ENCODE measurements at regions not wholly inside any gene's neighbourhood (a gene's known extent, or its start where the extent isn't known, plus 50 kb on each side); places are given as distances from the start of the nearest gene placed in this dataset.

DNA sequence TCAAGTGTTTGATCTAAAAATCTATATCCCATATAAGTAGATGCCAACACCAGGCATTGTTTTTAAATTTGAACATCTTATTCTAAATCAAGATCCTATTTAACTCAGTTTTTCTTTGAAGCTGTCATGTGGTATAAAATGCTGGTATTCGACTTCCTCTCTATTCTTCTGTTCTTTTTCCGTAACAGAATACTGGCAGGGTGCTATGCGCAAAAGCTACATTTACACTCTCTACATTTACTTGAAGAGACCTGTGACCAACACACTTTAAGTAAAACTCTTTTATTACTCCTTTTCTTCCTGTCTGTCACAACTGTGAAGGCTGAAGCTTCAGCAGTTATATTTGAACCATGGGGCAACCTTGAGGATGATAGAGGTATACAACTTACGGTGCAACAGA is 612.8 kb downstream of the C4orf33 start:
- POLR2A ChIA-PET = no interaction called here

DNA sequence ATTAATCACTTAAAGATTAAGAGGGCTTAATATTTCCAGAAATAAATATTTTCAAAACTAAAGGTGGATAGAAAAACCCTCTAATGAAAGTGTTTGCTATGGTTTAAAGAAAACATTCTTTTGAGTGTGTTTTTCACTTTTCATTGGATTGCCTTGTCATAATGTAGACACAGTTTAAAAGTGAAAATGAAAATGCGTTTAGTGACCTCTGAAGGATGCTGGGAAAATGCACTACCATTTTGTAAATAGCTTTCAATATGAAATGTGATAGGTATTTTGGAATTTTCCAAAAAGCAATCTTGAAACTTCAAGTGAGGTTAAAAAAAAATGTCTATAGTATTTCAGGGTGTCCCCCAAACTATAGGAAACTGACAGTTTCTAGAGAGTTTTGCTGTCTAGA is 642.2 kb downstream of the C4orf33 start:
- DNase-seq (ENCODE audit: extremely low spot score) = no peak
- POLR2A ChIA-PET = no interaction called here
- CTCF ChIA-PET = no interaction called here
- TF ChIP-seq, protein P1, sequence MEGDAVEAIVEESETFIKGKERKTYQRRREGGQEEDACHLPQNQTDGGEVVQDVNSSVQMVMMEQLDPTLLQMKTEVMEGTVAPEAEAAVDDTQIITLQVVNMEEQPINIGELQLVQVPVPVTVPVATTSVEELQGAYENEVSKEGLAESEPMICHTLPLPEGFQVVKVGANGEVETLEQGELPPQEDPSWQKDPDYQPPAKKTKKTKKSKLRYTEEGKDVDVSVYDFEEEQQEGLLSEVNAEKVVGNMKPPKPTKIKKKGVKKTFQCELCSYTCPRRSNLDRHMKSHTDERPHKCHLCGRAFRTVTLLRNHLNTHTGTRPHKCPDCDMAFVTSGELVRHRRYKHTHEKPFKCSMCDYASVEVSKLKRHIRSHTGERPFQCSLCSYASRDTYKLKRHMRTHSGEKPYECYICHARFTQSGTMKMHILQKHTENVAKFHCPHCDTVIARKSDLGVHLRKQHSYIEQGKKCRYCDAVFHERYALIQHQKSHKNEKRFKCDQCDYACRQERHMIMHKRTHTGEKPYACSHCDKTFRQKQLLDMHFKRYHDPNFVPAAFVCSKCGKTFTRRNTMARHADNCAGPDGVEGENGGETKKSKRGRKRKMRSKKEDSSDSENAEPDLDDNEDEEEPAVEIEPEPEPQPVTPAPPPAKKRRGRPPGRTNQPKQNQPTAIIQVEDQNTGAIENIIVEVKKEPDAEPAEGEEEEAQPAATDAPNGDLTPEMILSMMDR (IDR thresholded peaks at IDR 0.05; ENCODE audit: control extremely low read depth, extremely low read depth, low read depth, missing control alignments) = no peak

More for the DNA sequence above, 612.8 kb downstream of the C4orf33 start:
- DNase-seq (ENCODE audit: extremely low spot score) = no peak
- CTCF ChIA-PET = no interaction called here
- TF ChIP-seq, protein P1 (IDR thresholded peaks at IDR 0.05; ENCODE audit: control extremely low read depth, extremely low read depth, low read depth, missing control alignments) = no peak

DNA sequence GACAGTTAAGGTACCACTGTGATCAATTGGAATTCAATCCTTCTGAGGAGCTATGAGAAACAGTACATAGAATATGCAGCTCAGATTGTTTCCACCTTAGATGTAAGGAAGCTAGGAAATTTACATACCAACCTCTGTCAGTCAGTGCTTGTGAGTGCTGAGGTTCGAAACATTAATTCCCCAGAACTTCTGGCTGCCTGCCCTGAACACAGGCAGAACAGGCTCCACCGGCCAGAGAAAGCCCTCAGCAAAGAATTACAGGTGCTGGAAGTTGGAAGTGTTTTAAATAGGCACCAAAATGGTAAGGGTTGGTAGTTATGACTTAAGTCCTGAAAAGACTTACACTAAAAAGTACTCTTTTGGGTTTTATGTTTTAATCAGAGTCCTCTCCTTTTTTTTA is 651.8 kb downstream of the C4orf33 start:
- CTCF ChIA-PET = interaction anchor here (1.0 kb wide), 1 partner anchor 11 kb away, joined by 3 read pairs; no protein-coding TSS in a partner anchor
- POLR2A ChIA-PET = no interaction called here
- no peak for DNase-seq (ENCODE audit: extremely low spot score)
- TF ChIP-seq, protein P1 (IDR thresholded peaks at IDR 0.05; ENCODE audit: control extremely low read depth, extremely low read depth, low read depth, missing control alignments) = no peak

DNA sequence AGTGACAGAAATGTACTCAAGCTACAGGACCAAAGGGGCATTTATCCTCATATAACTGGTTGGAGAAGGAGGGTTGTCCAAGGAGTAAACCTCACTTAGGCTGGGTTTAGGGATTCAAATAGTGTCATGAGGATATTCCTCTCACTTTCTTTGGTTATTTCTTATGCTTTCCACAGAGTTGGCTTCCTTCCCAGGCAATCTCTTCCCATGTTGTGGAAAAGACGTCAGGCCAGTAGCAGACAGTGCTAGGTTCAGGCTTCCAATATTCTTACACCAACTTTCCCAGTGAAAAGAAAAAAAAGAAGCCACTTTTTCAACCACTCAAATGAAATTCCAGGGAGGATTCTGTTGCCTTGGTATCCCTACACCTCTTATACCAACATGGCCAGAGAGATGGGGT is 653.0 kb downstream of the C4orf33 start:
- TF ChIP-seq, protein P1 (IDR thresholded peaks at IDR 0.05; ENCODE audit: control extremely low read depth, extremely low read depth, low read depth, missing control alignments) = no peak
- ChIA-PET POLR2A (no interaction called here), CTCF (no interaction called here)
- no peak for DNase-seq (ENCODE audit: extremely low spot score)

DNA sequence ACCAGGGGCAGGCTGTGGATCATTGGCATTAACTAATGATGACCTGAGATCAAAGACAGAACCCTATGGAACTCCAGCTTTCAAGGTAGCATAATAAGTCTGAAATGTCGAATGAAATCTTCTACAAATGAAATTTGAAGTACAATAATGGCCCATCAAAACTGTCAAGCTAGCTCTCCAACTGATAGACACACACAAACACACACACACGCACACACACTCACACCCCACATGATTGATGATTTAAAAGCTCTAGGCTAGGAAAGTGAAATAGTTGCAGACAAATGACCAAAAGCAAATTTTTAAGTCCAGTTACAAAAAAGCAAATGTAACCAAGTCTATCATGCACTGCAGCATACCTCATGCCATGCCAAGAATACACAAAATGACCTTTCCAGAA is 655.7 kb downstream of the C4orf33 start:
- ChIA-PET POLR2A (no interaction called here), CTCF (no interaction called here)
- no peak for DNase-seq (ENCODE audit: extremely low spot score)
- TF ChIP-seq, protein P1 (IDR thresholded peaks at IDR 0.05; ENCODE audit: control extremely low read depth, extremely low read depth, low read depth, missing control alignments) = no peak

DNA sequence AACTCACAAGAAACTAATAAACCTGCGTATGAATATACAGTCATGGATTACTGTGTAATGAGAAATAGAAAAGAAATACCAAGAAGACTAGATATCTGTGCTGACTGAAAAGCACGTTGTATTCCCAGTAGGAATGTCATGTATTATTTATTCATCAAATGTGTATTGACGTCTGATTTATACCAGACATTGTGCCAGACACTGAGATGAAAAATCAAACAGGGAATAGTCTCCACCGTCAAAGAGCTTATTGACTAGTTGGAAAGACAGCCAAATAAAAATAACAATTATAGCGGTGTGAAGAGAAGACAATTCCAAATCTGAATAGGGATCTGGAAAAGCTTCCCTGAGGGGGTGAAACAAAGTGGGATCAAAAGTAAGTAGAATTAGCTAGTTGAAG is 687.6 kb downstream of the C4orf33 start:
- ChIA-PET POLR2A (no interaction called here), CTCF (interaction anchor here (1.1 to 2.8 kb wide), 4 partner anchors 9 to 14 kb away, joined by 3 to 17 read pairs (median 3); no protein-coding TSS in a partner anchor)
- TF ChIP-seq, protein P1 (IDR thresholded peaks at IDR 0.05; ENCODE audit: control extremely low read depth, extremely low read depth, low read depth, missing control alignments) = no peak

DNA sequence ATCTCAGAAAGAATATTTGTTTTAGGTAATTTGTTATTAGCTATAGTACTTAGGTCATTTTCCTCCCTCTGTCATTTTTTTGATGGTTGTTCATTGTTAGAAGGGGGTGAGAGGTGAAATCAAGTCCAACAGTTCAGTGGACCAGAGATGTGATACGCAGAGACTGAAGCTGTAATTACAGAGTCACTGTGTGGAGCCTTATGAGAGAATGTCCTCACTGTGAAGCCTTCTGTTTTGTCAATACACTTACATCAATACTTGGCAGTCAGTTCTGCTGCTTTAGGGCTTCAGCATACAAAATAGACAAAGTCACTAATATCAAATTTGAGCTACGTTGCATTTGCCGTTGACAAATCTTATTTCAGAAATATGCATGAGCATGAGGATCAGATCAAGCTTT is 692.5 kb downstream of the C4orf33 start:
- TF ChIP-seq, protein P1 (IDR thresholded peaks at IDR 0.05; ENCODE audit: control extremely low read depth, extremely low read depth, low read depth, missing control alignments) = no peak
- DNase-seq (ENCODE audit: extremely low spot score) = no peak
- ChIA-PET POLR2A (no interaction called here), CTCF (no interaction called here)

More for the DNA sequence above, 687.6 kb downstream of the C4orf33 start:
- DNase-seq (ENCODE audit: extremely low spot score) = no peak

Measured in GM10248 (cell line).